ENCODE measurements at regions not wholly inside any gene's neighbourhood (a gene's known extent, or its start where the extent isn't known, plus 50 kb on each side); places are given as distances from the start of the nearest gene placed in this dataset.

GRCh38 chr1:229769006-229769405, 143.0 kb downstream of the URB2 start:
- H3K4me2 ChIP-seq (ENCODE audit: low read length), result no peak overlapping the region
- intact Hi-C loops (cut with micrococcal nuclease), result no loop called here
- peaks cover 93% of the 10 kb centered on the region for H3K27me3 ChIP-seq (ENCODE audit: low read length)
- ChIA-PET POLR2A (ENCODE audit: unreplicated experiment) (no interaction called here), CTCF (no interaction called here)
- no peaks in the 10 kb centered on the region for H3K9me3 ChIP-seq (ENCODE audit: low read length)
- ATAC-seq (no peak), DNase-seq (no peak)
- no peak overlapping the region for H3K27ac ChIP-seq (ENCODE audit: low read length)
- no peak overlapping the region for H3K9ac ChIP-seq (ENCODE audit: low read length)
- no peaks in the 10 kb centered on the region for H3K9me2 ChIP-seq (replicated peaks; ENCODE audit: low read length)
- no peak overlapping the region for H3K4me3 ChIP-seq (ENCODE audit: low read length)
- H2AFZ ChIP-seq (ENCODE audit: low read length), result no peak overlapping the region
- no peaks in the 10 kb centered on the region for H3K79me2 ChIP-seq (ENCODE audit: low read length)
- no TSS peak for BruUV-seq (replicated peaks)
- no peaks in the 10 kb centered on the region for H3F3A ChIP-seq (ENCODE audit: low read length, unreplicated experiment)
- no peaks in the 10 kb centered on the region for H3K36me3 ChIP-seq (ENCODE audit: low read depth, low read length)
- H3K4me1 ChIP-seq (ENCODE audit: insufficient read depth, low read length), result no peaks in the 10 kb centered on the region
- H4K20me1 ChIP-seq (ENCODE audit: low read length), result no peaks in the 10 kb centered on the region
- TF ChIP-seq EZH2phosphoT487 (IDR thresholded peaks at IDR 0.05; ENCODE audit: borderline replicate concordance, low read length) (no peak), CTCF (conservative IDR thresholded peaks at IDR 0.05; ENCODE audit: low read depth, low read length) (no peak), EZH2 (IDR thresholded peaks at IDR 0.05; ENCODE audit: low read length, unreplicated experiment) (no peak)

GRCh38 chr1:229769809-229770208, 143.8 kb downstream of the URB2 start:
- Histone ChIP-seq H3K4me3 (ENCODE audit: low read length) (no peak overlapping the region), H3K36me3 (ENCODE audit: low read depth, low read length) (no peaks in the 10 kb centered on the region), H3K27ac (ENCODE audit: low read length) (no peak overlapping the region), H3F3A (ENCODE audit: low read length, unreplicated experiment) (no peaks in the 10 kb centered on the region), H3K9ac (ENCODE audit: low read length) (no peak overlapping the region), H2AFZ (ENCODE audit: low read length) (no peak overlapping the region), H3K4me1 (ENCODE audit: insufficient read depth, low read length) (no peaks in the 10 kb centered on the region), H4K20me1 (ENCODE audit: low read length) (no peaks in the 10 kb centered on the region), H3K9me2 (replicated peaks; ENCODE audit: low read length) (no peaks in the 10 kb centered on the region), H3K27me3 (ENCODE audit: low read length) (peaks cover 89% of the 10 kb centered on the region), H3K9me3 (ENCODE audit: low read length) (no peaks in the 10 kb centered on the region), H3K79me2 (ENCODE audit: low read length) (no peaks in the 10 kb centered on the region), H3K4me2 (ENCODE audit: low read length) (no peak overlapping the region)
- TF ChIP-seq CTCF (conservative IDR thresholded peaks at IDR 0.05; ENCODE audit: low read depth, low read length) (no peak), EZH2phosphoT487 (IDR thresholded peaks at IDR 0.05; ENCODE audit: borderline replicate concordance, low read length) (no peak), EZH2 (IDR thresholded peaks at IDR 0.05; ENCODE audit: low read length, unreplicated experiment) (no peak)
- no TSS peak for BruUV-seq (replicated peaks)
- ATAC-seq, result no peak
- CTCF ChIA-PET, result interaction anchor here (0.6 kb wide), 1 partner anchor 397 kb away, joined by 3 read pairs; no protein-coding TSS in a partner anchor
- DNase-seq, result no peak
- POLR2A ChIA-PET (ENCODE audit: unreplicated experiment), result no interaction called here
- intact Hi-C loops (cut with micrococcal nuclease), result no loop called here

GRCh38 chr1:229778794-229779193, 152.7 kb downstream of the URB2 start:
- Histone ChIP-seq H2AFZ (ENCODE audit: low read length) (no peak overlapping the region), H3K4me3 (ENCODE audit: low read length) (no peak overlapping the region), H3K9ac (ENCODE audit: low read length) (no peak overlapping the region), H3K27ac (ENCODE audit: low read length) (no peak overlapping the region), H3K4me2 (ENCODE audit: low read length) (no peak overlapping the region), H3K36me3 (ENCODE audit: low read depth, low read length) (no peaks in the 10 kb centered on the region), H3K27me3 (ENCODE audit: low read length) (peaks cover 89% of the 10 kb centered on the region), H3K79me2 (ENCODE audit: low read length) (no peaks in the 10 kb centered on the region), H3K9me2 (replicated peaks; ENCODE audit: low read length) (no peaks in the 10 kb centered on the region), H4K20me1 (ENCODE audit: low read length) (no peaks in the 10 kb centered on the region), H3F3A (ENCODE audit: low read length, unreplicated experiment) (no peaks in the 10 kb centered on the region), H3K4me1 (ENCODE audit: insufficient read depth, low read length) (no peaks in the 10 kb centered on the region), H3K9me3 (ENCODE audit: low read length) (no peaks in the 10 kb centered on the region)
- ChIA-PET CTCF (no interaction called here), POLR2A (ENCODE audit: unreplicated experiment) (no interaction called here)
- DNase-seq, result no peak
- ATAC-seq, result no peak
- BruUV-seq (replicated peaks), result no TSS peak
- intact Hi-C loops (cut with micrococcal nuclease), result no loop called here
- TF ChIP-seq EZH2phosphoT487 (IDR thresholded peaks at IDR 0.05; ENCODE audit: borderline replicate concordance, low read length) (no peak), EZH2 (IDR thresholded peaks at IDR 0.05; ENCODE audit: low read length, unreplicated experiment) (no peak), CTCF (conservative IDR thresholded peaks at IDR 0.05; ENCODE audit: low read depth, low read length) (no peak)
